SK-N-SH (cell line): ENCODE measurements at regions not wholly inside any gene's neighbourhood (a gene's known extent, or its start where the extent isn't known, plus 50 kb on each side); places are given as distances from the start of the nearest gene placed in this dataset.

Experiments used
- CTCF ChIA-PET: fragments of 300-600, 350-600 bp; formaldehyde crosslinking; extraction: SDS; loops from one replicate; lab custom pipeline; 2021; lab: Yijun Ruan, JAX
- POLR2A ChIA-PET: fragments of 350-600 bp; sonication (Branson Sonifier 250); formaldehyde crosslinking; extraction: SDS; loops from one replicate; lab custom pipeline; 2020; ENCODE audit warnings: antibody characterized with exemption, inconsistent platforms; lab: Yijun Ruan, JAX
- DNase-seq: peaks from one replicate; pipeline ENCODE4 v3.0.0; 2012
- H2AFZ ChIP-seq: fragments of 200-600 bp; sonication (generic); 2 replicates; pipeline ENCODE4 v1.8.1; 2016; ENCODE audit warnings: antibody characterized with exemption, mild to moderate bottlenecking, low read depth
- H3F3A ChIP-seq: fragments of 200-600 bp; sonication (generic); replicated peaks from 2 replicates; pipeline ENCODE3; 2016; ENCODE audit warnings: antibody characterized with exemption, mild to moderate bottlenecking; ENCODE audit not compliant: insufficient read depth
- H3K27ac ChIP-seq, 2 experiments: fragments of 200-500 bp in 1 of 2; fragments of 200-600 bp in 1 of 2; sonication (Bioruptor generic) in 1 of 2; sonication (generic), shearing (Covaris generic) in 1 of 2; 2 replicates each; pipeline versions ENCODE4 v1.5.1 to v1.6.1; 2014 to 2016; ENCODE audit warnings: low read depth in 2 of 2, inconsistent platforms in 1 of 2, low read length in 1 of 2, mild to moderate bottlenecking in 1 of 2, mixed read lengths in 1 of 2
- H3K27me3 ChIP-seq: fragments of 200-600 bp; sonication (generic), shearing (Covaris generic); 2 replicates; pipeline ENCODE4 v1.6.1; 2016; ENCODE audit warnings: mixed run types; ENCODE audit not compliant: insufficient read depth
- H3K36me3 ChIP-seq, 2 experiments: fragments of 200-500 bp in 1 of 2; fragments of 200-600 bp in 1 of 2; sonication (Bioruptor generic) in 1 of 2; sonication (generic) in 1 of 2; replicated peaks in 1 of 2; 2 replicates each; pipeline versions ENCODE3 to v1.5.1; 2014 to 2016; ENCODE audit warnings: low read length in 1 of 2, mild to moderate bottlenecking in 1 of 2; ENCODE audit not compliant: insufficient read depth in 2 of 2, control insufficient read depth in 1 of 2
- H3K4me1 ChIP-seq, 2 experiments: fragments of 200-500 bp in 1 of 2; fragments of 200-600 bp in 1 of 2; sonication (Bioruptor generic) in 1 of 2; sonication (generic), shearing (Covaris generic) in 1 of 2; 2 replicates each; pipeline versions ENCODE4 v1.5.1 to v1.6.1; 2014 to 2016; ENCODE audit warnings: low read depth in 1 of 2, low read length in 1 of 2, mixed run types in 1 of 2; ENCODE audit not compliant: insufficient read depth in 2 of 2, control insufficient read depth in 1 of 2
- H3K4me2 ChIP-seq: fragments of 200-600 bp; sonication (generic), shearing (Covaris generic); 2 replicates; pipeline ENCODE4 v1.6.1; 2017; ENCODE audit warnings: mixed run types
- H3K4me3 ChIP-seq, 2 experiments: fragments of 200-500 bp in 1 of 2; fragments of 200-600 bp in 1 of 2; sonication (Bioruptor generic) in 1 of 2; sonication (generic), shearing (Covaris generic) in 1 of 2; 2 replicates each; pipeline versions ENCODE4 v1.5.1 to v1.8.1; 2014 to 2016; ENCODE audit warnings: low read depth in 2 of 2, inconsistent platforms in 1 of 2, low read length in 1 of 2, mild to moderate bottlenecking in 1 of 2, mixed read lengths in 1 of 2, moderate library complexity in 1 of 2
- H3K79me2 ChIP-seq: fragments of 200-600 bp; sonication (generic); 2 replicates; pipeline ENCODE4 v1.8.1; 2017; ENCODE audit warnings: mild to moderate bottlenecking; ENCODE audit not compliant: insufficient read depth
- H3K9ac ChIP-seq: fragments of 200-600 bp; sonication (generic); 2 replicates; pipeline ENCODE4 v1.6.1; 2017; ENCODE audit warnings: mixed run types
- H3K9me2 ChIP-seq: fragments of 200-600 bp; sonication (generic); 2 replicates; pipeline ENCODE4 v1.6.1; 2017; ENCODE audit warnings: mixed run types
- H3K9me3 ChIP-seq: fragments of 200-600 bp; sonication (generic); 2 replicates; pipeline ENCODE4 v1.6.1; 2017; ENCODE audit warnings: mixed run types, mild to moderate bottlenecking, moderate library complexity
- H4K20me1 ChIP-seq: fragments of 200-600 bp; sonication (generic); 2 replicates; pipeline ENCODE4 v1.6.1; 2017; ENCODE audit warnings: mild to moderate bottlenecking, mixed run types; ENCODE audit not compliant: insufficient read depth
- ELF1 ChIP-seq: IDR thresholded peaks from 2 replicates; pipeline ENCODE4 v1.4.0; 2012
- FOXM1 ChIP-seq: IDR thresholded peaks from 2 replicates; pipeline ENCODE4 v1.4.0; 2012; ENCODE audit warnings: low read depth, mild to moderate bottlenecking
- JUND ChIP-seq: IDR thresholded peaks from 2 replicates; pipeline ENCODE4 v1.4.0; 2012
- NRF1 ChIP-seq: IDR thresholded peaks from 2 replicates; pipeline ENCODE4 v1.6.1; 2012; ENCODE audit warnings: low read depth, mild to moderate bottlenecking, low read length
- POLR2AphosphoS5 ChIP-seq: IDR thresholded peaks from 2 replicates; pipeline ENCODE4 v1.6.1; 2012; ENCODE audit warnings: low read depth, low read length
- RAD21 ChIP-seq: IDR thresholded peaks from 2 replicates; pipeline ENCODE4 v1.6.1; 2012; ENCODE audit warnings: mild to moderate bottlenecking, low read length
- RFX5 ChIP-seq: IDR thresholded peaks from 2 replicates; pipeline ENCODE4 v1.6.1; 2012; ENCODE audit warnings: mild to moderate bottlenecking, improper control_type of control experiment, low read length
- RXRA ChIP-seq: IDR thresholded peaks from 2 replicates; pipeline ENCODE4 v1.4.0; 2012; ENCODE audit warnings: low read depth, mild to moderate bottlenecking, borderline replicate concordance
- SIN3A ChIP-seq: IDR thresholded peaks from 2 replicates; pipeline ENCODE4 v1.6.1; 2012; ENCODE audit warnings: low read depth, mild to moderate bottlenecking, low read length, moderate library complexity, borderline replicate concordance
- TAF1 ChIP-seq: IDR thresholded peaks from 2 replicates; pipeline ENCODE4 v1.6.1; 2012; ENCODE audit warnings: low read depth, mild to moderate bottlenecking, low read length, moderate library complexity, borderline replicate concordance
- TEAD4 ChIP-seq: IDR thresholded peaks from 2 replicates; pipeline ENCODE4 v1.4.0; 2012; ENCODE audit warnings: mild to moderate bottlenecking, borderline replicate concordance; ENCODE audit not compliant: insufficient read depth
- YY1 ChIP-seq: IDR thresholded peaks from 2 replicates; pipeline ENCODE4 v1.4.0; 2012; ENCODE audit warnings: low read depth, mild to moderate bottlenecking
- WGBS: methylation state at CpG from one replicate; pipeline ENCODE4 v1.1.6; 2017; ENCODE audit warnings: low lambda C conversion rate; 5-methylcytosine and 5-hydroxymethylcytosine counted together
- TF ChIP-seq, protein P1 (sequence below): IDR thresholded peaks from 2 replicates; pipeline ENCODE4 v1.4.0; 2012; ENCODE audit warnings: low read depth, borderline replicate concordance
- TF ChIP-seq, protein P2 (sequence below): IDR thresholded peaks from 2 replicates; pipeline ENCODE4 v1.4.0; 2012; ENCODE audit warnings: low read depth, borderline replicate concordance
- TF ChIP-seq, protein P3 (sequence below): fragments of 150-350 bp; IDR thresholded peaks from 2 replicates; pipeline ENCODE4 v1.6.1; 2017; ENCODE audit warnings: antibody characterized with exemption, low read length, low read depth, borderline replicate concordance
- TF ChIP-seq, protein P4 (sequence below): IDR thresholded peaks from 2 replicates; pipeline ENCODE4 v1.6.1; 2012; ENCODE audit warnings: mild to moderate bottlenecking, low read depth, low read length, moderate library complexity
- TF ChIP-seq, protein P5 (sequence below): IDR thresholded peaks from 2 replicates; pipeline ENCODE4 v1.4.0; 2012; ENCODE audit warnings: low read depth

DNA sequence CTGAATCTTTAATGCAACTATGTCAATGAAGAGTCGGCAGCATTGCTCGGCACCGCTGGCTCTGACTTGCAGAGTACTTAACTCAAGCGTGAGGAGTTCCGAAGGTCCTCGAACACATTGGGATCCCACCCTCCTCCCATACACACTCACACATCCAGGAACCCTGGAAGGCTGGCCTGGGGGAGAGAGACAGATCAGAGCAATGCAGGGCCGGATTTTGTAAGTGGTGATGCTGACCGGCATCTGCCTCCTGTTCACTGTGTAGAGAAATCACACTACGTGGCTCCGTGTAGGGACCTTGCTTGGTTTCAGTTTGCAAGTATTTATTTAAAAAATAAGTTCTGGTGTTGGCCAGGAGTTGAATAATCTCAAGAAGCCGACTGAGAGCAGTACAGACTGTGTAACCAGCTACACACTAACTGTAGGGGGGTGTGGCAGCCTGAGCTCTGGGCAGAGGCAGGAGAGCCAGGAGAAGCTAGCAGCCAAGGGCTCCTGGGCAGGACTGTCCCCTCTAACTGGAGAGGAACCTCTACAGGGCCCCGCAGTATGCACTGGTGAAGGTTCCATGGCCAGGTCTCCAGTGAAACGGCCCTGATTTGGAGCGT, 190.2 kb upstream of the TNRC6C start:
- no peak overlapping the region for H2AFZ ChIP-seq
- TF ChIP-seq RAD21 = no peak
- no peaks in the 10 kb centered on the region for H4K20me1 ChIP-seq
- no peak overlapping the region for H3K4me3 ChIP-seq
- H3K79me2 ChIP-seq = no peaks in the 10 kb centered on the region
- no peak overlapping the region for H3K4me2 ChIP-seq
- H3F3A ChIP-seq = no peaks in the 10 kb centered on the region
- peaks cover 10% of the 10 kb centered on the region; the same call in 1 of the 2 replicates for H3K27me3 ChIP-seq
- no peaks in the 10 kb centered on the region for H3K36me3 ChIP-seq
- ChIA-PET POLR2A (no interaction called here), CTCF (interaction anchor here (1.2 to 2.4 kb wide), 3 partner anchors 226 to 251 kb away, joined by 3 to 13 read pairs (median 3); no protein-coding TSS in a partner anchor)
- no peak for DNase-seq
- H3K9me2 ChIP-seq = no peaks in the 10 kb centered on the region
- H3K4me1 ChIP-seq = peaks cover 0 to 29% of the 10 kb centered on the region in 2 experiments; a peak in 1 of 4 replicates
- no peak overlapping the region for H3K9ac ChIP-seq
- 71% methylated on average over 13 of the region's 14 CpGs for WGBS
- no peak overlapping the region for H3K27ac ChIP-seq
- no peaks in the 10 kb centered on the region for H3K9me3 ChIP-seq

DNA sequence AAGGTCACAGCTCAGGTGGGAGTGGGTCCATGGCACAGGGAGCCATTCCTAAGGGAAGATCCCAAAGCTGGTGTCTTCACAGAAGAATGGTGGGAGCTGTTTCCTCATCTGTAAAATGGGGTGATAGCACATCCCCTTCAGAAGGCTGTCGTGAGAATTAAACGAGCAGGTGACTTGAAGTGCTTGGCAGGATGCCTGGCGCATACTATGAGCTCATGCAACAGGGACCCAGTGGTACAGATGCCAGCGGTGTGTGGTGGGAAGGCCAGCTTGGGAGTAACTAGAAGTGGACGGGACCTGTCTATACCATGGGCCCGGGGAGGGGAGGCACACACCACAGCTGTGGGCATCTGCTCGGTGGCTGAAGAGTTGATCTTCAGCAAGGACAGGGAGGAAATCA, 189.3 kb upstream of the TNRC6C start:
- WGBS = 76% methylated on average over 7 of the region's 7 CpGs
- CTCF ChIA-PET = interaction anchor here (0.9 to 2.4 kb wide), 4 partner anchors 16 to 250 kb away, joined by 3 to 13 read pairs (median 3); no protein-coding TSS in a partner anchor
- TF ChIP-seq, protein P1, sequence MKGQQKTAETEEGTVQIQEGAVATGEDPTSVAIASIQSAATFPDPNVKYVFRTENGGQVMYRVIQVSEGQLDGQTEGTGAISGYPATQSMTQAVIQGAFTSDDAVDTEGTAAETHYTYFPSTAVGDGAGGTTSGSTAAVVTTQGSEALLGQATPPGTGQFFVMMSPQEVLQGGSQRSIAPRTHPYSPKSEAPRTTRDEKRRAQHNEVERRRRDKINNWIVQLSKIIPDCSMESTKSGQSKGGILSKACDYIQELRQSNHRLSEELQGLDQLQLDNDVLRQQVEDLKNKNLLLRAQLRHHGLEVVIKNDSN = no peak
- TF ChIP-seq SIN3A (no peak), FOXM1 (no peak), JUND (no peak), POLR2AphosphoS5 (no peak), RFX5 (no peak), RAD21 (no peak), TEAD4 (no peak), TAF1 (no peak), YY1 (no peak), RXRA (no peak), ELF1 (no peak), NRF1 (no peak)
- TF ChIP-seq, protein P2, sequence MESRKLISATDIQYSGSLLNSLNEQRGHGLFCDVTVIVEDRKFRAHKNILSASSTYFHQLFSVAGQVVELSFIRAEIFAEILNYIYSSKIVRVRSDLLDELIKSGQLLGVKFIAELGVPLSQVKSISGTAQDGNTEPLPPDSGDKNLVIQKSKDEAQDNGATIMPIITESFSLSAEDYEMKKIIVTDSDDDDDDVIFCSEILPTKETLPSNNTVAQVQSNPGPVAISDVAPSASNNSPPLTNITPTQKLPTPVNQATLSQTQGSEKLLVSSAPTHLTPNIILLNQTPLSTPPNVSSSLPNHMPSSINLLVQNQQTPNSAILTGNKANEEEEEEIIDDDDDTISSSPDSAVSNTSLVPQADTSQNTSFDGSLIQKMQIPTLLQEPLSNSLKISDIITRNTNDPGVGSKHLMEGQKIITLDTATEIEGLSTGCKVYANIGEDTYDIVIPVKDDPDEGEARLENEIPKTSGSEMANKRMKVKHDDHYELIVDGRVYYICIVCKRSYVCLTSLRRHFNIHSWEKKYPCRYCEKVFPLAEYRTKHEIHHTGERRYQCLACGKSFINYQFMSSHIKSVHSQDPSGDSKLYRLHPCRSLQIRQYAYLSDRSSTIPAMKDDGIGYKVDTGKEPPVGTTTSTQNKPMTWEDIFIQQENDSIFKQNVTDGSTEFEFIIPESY = no peak
- TF ChIP-seq, protein P3, sequence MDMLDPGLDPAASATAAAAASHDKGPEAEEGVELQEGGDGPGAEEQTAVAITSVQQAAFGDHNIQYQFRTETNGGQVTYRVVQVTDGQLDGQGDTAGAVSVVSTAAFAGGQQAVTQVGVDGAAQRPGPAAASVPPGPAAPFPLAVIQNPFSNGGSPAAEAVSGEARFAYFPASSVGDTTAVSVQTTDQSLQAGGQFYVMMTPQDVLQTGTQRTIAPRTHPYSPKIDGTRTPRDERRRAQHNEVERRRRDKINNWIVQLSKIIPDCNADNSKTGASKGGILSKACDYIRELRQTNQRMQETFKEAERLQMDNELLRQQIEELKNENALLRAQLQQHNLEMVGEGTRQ = no peak
- TF ChIP-seq, protein P4, sequence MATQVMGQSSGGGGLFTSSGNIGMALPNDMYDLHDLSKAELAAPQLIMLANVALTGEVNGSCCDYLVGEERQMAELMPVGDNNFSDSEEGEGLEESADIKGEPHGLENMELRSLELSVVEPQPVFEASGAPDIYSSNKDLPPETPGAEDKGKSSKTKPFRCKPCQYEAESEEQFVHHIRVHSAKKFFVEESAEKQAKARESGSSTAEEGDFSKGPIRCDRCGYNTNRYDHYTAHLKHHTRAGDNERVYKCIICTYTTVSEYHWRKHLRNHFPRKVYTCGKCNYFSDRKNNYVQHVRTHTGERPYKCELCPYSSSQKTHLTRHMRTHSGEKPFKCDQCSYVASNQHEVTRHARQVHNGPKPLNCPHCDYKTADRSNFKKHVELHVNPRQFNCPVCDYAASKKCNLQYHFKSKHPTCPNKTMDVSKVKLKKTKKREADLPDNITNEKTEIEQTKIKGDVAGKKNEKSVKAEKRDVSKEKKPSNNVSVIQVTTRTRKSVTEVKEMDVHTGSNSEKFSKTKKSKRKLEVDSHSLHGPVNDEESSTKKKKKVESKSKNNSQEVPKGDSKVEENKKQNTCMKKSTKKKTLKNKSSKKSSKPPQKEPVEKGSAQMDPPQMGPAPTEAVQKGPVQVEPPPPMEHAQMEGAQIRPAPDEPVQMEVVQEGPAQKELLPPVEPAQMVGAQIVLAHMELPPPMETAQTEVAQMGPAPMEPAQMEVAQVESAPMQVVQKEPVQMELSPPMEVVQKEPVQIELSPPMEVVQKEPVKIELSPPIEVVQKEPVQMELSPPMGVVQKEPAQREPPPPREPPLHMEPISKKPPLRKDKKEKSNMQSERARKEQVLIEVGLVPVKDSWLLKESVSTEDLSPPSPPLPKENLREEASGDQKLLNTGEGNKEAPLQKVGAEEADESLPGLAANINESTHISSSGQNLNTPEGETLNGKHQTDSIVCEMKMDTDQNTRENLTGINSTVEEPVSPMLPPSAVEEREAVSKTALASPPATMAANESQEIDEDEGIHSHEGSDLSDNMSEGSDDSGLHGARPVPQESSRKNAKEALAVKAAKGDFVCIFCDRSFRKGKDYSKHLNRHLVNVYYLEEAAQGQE = no peak
- TF ChIP-seq, protein P5, sequence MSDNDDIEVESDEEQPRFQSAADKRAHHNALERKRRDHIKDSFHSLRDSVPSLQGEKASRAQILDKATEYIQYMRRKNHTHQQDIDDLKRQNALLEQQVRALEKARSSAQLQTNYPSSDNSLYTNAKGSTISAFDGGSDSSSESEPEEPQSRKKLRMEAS = no peak

More for the DNA sequence above, 189.3 kb upstream of the TNRC6C start:
- POLR2A ChIA-PET = interaction anchor here (1.1 kb wide), 1 partner anchor 189 kb away, joined by 4 read pairs; the partner anchor contains the start of gene TNRC6C
- Histone ChIP-seq H3K9me2 (no peaks in the 10 kb centered on the region), H3F3A (no peaks in the 10 kb centered on the region), H3K27me3 (peaks cover 3% of the 10 kb centered on the region; the same call in 1 of the 2 replicates), H3K36me3 (no peaks in the 10 kb centered on the region), H3K79me2 (no peaks in the 10 kb centered on the region), H3K9ac (no peak overlapping the region), H3K4me2 (no peak overlapping the region), H3K4me3 (no peak overlapping the region), H3K27ac (no peak overlapping the region), H4K20me1 (no peaks in the 10 kb centered on the region), H3K9me3 (no peaks in the 10 kb centered on the region), H2AFZ (no peak overlapping the region), H3K4me1 (peaks cover 0 to 26% of the 10 kb centered on the region in 2 experiments; a peak in 1 of 4 replicates)
- no peak for DNase-seq
